HG03159 (cell line): ENCODE measurements at regions not wholly inside any gene's neighbourhood (a gene's known extent, or its start where the extent isn't known, plus 50 kb on each side); places are given as distances from the start of the nearest gene placed in this dataset.
"Not testable (repeated sequence)": the region's sequence is repeated elsewhere in the genome, so short reads cannot be mapped to it uniquely, and the experiment has no call there.

Source experiments
- ATAC-seq: cut with Tn5 transposase; IDR thresholded peaks from one replicate; pipeline ENCODE4 v1.9.1; 2021; ENCODE audit warnings: mild to moderate bottlenecking, moderate library complexity; ENCODE audit not compliant: unreplicated experiment

- ATAC-seq: no peak
These were observed 368.0 kb downstream of the TMEM121 start for GRCh38 chr14:105894125-105894977.

GRCh38 chr14:105894978-105895881 lies 368.8 kb downstream of the TMEM121 start:
- no peak for ATAC-seq

GRCh38 chr14:105896206-105896605 lies 369.8 kb downstream of the TMEM121 start:
- not testable (repeated sequence) for ATAC-seq

- ATAC-seq: not testable (repeated sequence)
These were observed 370.8 kb downstream of the TMEM121 start for GRCh38 chr14:105896961-105897724.

GRCh38 chr14:105897725-105898113 lies 371.3 kb downstream of the TMEM121 start:
- ATAC-seq: no peak

GRCh38 chr14:105898482-105899010 lies 372.2 kb downstream of the TMEM121 start:
- ATAC-seq: no peak

GRCh38 chr14:105899071-105899641 lies 372.8 kb downstream of the TMEM121 start:
- ATAC-seq: no peak

GRCh38 chr14:105899657-105900397 lies 373.4 kb downstream of the TMEM121 start:
- ATAC-seq: no peak

GRCh38 chr14:105900398-105901160 lies 374.2 kb downstream of the TMEM121 start:
- ATAC-seq: no peak

GRCh38 chr14:105901226-105901625 lies 374.8 kb downstream of the TMEM121 start:
- no peak for ATAC-seq

GRCh38 chr14:105902131-105902898 lies 375.9 kb downstream of the TMEM121 start:
- no peak for ATAC-seq

- ATAC-seq: not testable (repeated sequence)
These were observed 376.4 kb downstream of the TMEM121 start for GRCh38 chr14:105902899-105903165.

GRCh38 chr14:105903971-105904370 lies 377.6 kb downstream of the TMEM121 start:
- ATAC-seq: no peak

GRCh38 chr14:105904379-105904778 lies 378.0 kb downstream of the TMEM121 start:
- ATAC-seq: no peak

GRCh38 chr14:105905456-105905855 lies 379.1 kb downstream of the TMEM121 start:
- no peak for ATAC-seq

GRCh38 chr14:105907276-105907675 lies 380.9 kb downstream of the TMEM121 start:
- no peak for ATAC-seq

GRCh38 chr14:105908006-105908405 lies 381.6 kb downstream of the TMEM121 start:
- ATAC-seq: no peak

- ATAC-seq: no peak
These were observed 382.1 kb downstream of the TMEM121 start for GRCh38 chr14:105908481-105908911.
